NCI-H2107 (cell line): ENCODE measurements at regions not wholly inside any gene's neighbourhood (a gene's known extent, or its start where the extent isn't known, plus 50 kb on each side); places are given as distances from the start of the nearest gene placed in this dataset.

ENCODE experiments used
- DNase-seq: peaks from one replicate; lab custom pipeline; 2025; lab: John Stamatoyannopoulos, UW

GRCh38 chr18:6650747-6651146 is 78.8 kb upstream of the ARHGAP28 start:
- DNase-seq, result no peak

DNA sequence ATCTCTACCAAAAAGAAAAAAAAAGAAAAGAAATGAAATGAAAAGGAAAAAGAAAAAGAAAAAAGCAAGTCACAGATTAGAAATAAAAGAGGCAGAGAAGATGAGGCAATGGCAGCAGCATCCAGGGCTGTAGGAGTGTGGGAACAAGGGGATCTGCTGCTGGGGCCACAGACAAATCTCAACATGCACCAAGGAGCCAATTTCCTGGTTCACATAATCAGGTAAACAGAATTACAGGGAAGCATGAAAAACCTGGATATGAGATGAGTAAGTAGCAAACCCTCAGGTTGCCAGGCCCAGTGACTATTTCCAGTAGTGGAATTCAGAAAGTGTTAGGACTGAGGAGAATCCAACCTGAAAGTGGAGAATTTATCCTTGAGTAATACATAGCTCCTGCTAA is 77.4 kb upstream of the ARHGAP28 start:
- DNase-seq, result no peak

GRCh38 chr18:6653880-6654279 is 75.6 kb upstream of the ARHGAP28 start:
- DNase-seq, result no peak

DNA sequence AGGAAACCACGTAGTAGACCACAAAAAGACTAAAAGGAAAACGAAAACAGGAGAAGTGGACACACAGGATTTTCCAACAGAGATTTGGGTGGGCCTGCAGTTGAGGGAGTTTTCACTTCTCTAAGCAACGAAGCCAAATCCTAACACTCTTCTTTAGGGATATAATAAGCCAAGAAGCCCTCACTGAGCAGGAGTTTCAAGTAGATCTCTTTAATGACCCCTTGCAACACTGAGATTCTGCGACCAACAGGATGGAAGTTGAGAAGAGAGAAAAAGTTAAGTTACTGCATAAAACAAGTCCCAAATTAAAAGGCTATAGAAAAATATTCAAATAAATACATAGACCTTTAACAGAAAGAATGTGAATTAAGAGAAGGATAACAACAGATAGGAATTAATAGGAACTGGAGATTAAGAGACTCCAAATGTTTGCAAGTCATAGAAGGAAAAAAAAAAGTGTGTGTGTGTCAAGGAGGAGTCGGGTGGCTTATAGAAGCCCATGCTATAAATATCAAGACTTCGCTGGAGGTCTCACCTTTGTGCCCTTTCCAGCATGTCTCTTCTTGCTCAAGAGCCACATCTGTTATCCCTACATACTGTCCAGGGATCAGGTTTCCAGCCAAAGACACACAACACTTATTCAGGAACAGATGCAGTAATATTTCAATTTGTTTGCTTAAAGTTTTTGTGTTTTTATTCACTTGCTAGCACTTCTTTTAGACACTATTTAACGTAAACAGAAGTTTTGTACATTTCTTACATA is 69.4 kb upstream of the ARHGAP28 start:
- DNase-seq, result no peak

DNA sequence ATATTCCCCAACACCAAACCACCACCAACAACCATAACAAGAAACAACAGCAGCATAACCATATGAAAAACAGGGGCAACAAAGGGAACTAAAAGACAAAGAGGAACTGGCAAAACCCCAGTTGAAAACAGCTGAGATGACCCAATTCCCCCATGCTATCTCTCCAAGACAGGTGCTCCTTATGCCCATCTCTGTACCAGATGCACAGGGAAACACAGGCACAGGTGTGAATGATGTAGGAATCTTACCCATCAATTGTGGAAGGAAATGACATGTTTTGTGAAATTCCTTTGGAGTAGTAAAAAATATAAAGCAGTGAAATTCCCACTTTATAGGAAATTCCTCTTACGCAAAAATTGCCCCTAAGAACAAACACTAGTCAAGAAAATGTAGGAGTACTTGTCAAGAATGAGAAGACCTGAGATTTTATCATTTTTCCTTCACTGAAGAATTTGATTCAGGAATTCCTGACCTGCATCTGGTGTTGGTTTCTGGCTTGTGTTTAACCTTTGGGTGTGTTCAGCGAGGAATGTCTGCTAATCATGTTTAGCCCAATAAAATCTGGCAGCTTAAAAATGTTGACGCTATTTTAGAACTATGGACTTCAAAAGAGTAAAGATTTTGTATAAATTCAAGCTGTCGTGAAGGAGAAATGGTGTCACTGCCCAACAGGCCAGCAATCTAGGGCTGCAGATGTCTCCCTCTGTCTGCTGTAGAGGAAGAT is 67.7 kb upstream of the ARHGAP28 start:
- no peak for DNase-seq

GRCh38 chr18:6666012-6666685 is 63.4 kb upstream of the ARHGAP28 start:
- no peak for DNase-seq

DNA sequence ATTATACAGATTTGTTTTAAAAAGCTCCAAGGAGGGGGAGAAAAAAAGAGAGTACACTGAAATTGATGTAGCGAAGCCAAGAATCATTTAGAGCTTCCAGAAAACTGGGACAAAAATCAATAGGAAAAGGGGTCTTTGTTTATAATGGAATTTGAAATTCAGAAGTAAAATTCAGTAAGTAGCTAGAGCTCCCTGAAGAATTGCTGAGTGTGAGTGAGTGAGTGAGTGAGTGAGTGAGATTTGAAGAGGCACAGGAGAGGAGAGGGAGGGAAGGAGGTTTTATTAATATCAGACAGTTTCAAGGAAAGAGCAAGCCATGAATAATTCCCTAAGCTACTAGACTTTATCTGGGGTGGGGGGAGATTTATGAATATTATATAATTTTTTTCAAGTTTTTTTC is 60.7 kb upstream of the ARHGAP28 start:
- no peak for DNase-seq

GRCh38 chr18:6672821-6673308 is 56.7 kb upstream of the ARHGAP28 start:
- DNase-seq, result no peak

DNA sequence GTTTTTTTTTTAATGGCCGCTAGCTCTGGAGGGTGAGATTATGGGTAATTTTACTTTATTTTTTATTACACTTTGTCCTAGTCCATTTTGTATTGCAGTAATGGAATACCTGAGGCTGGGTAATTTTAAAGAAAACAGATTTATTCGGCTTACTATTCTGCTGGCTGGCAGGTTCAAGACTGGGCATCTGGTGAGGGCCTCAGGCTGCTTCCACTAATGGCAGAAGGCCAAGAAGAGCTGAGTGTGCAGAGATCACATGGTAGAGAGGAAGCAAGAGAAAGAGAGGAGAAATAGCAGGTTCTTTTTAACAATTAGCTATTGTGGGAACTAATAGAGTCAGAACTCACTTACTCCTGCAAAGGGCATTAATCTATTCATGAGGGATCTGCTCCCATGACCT is 52.4 kb upstream of the ARHGAP28 start:
- no peak for DNase-seq

- no peak for DNase-seq
Observed at GRCh38 chr18:6679201-6679600, 50.3 kb upstream of the ARHGAP28 start.
